Epidermal melanocyte (primary cell): ENCODE measurements at regions not wholly inside any gene's neighbourhood (a gene's known extent, or its start where the extent isn't known, plus 50 kb on each side); places are given as distances from the start of the nearest gene placed in this dataset.
"Not testable (repeated sequence)": the region's sequence is repeated elsewhere in the genome, so short reads cannot be mapped to it uniquely, and the experiment has no call there.

Experiments
- DNase-seq: peaks from one replicate; pipeline ENCODE4 v3.0.0; 2011; ENCODE audit warnings: low spot score; ENCODE audit not compliant: insufficient read length

- no peak for DNase-seq
These were observed 638.3 kb downstream of the NR2F1-AS1 start for GRCh38 chr5:92942762-92943161.

GRCh38 chr5:92941806-92942205, 639.2 kb downstream of the NR2F1-AS1 start:
- no peak for DNase-seq

- DNase-seq: no peak
These were observed 641.6 kb downstream of the NR2F1-AS1 start for GRCh38 chr5:92939428-92939827.

- DNase-seq: not testable (repeated sequence)
These were observed 643.6 kb downstream of the NR2F1-AS1 start for GRCh38 chr5:92937396-92937795.

GRCh38 chr5:92930057-92930456, 651.0 kb downstream of the NR2F1-AS1 start:
- no peak for DNase-seq

GRCh38 chr5:92927291-92927778, 653.7 kb downstream of the NR2F1-AS1 start:
- DNase-seq: no peak

GRCh38 chr5:92923885-92924284, 657.1 kb downstream of the NR2F1-AS1 start:
- DNase-seq: no peak

GRCh38 chr5:92922231-92922967, 658.6 kb downstream of the NR2F1-AS1 start:
- DNase-seq: no peak

- DNase-seq: no peak
These were observed 664.0 kb downstream of the NR2F1-AS1 start for GRCh38 chr5:92917044-92917443.

GRCh38 chr5:92916036-92916435, 665.0 kb downstream of the NR2F1-AS1 start:
- DNase-seq: no peak

GRCh38 chr5:92912283-92912682, 668.7 kb downstream of the NR2F1-AS1 start:
- no peak for DNase-seq

- no peak for DNase-seq
These were observed 669.2 kb downstream of the NR2F1-AS1 start for GRCh38 chr5:92911851-92912250.

GRCh38 chr5:92911293-92911692, 669.7 kb downstream of the NR2F1-AS1 start:
- no peak for DNase-seq

GRCh38 chr5:92909602-92909962, 671.4 kb downstream of the NR2F1-AS1 start:
- no peak for DNase-seq

- DNase-seq: no peak
These were observed 671.9 kb downstream of the NR2F1-AS1 start for GRCh38 chr5:92908952-92909601.

GRCh38 chr5:92907938-92908606, 672.9 kb downstream of the NR2F1-AS1 start:
- DNase-seq: no peak

GRCh38 chr5:92906798-92907376, 674.1 kb downstream of the NR2F1-AS1 start:
- no peak for DNase-seq

GRCh38 chr5:92904021-92904420, 677.0 kb downstream of the NR2F1-AS1 start:
- DNase-seq: no peak

GRCh38 chr5:92899611-92900010, 681.4 kb downstream of the NR2F1-AS1 start:
- no peak for DNase-seq

GRCh38 chr5:92896722-92897121, 684.3 kb downstream of the NR2F1-AS1 start:
- DNase-seq: no peak

GRCh38 chr5:92890841-92891244, 690.2 kb downstream of the NR2F1-AS1 start:
- no peak for DNase-seq

- DNase-seq: no peak
These were observed 691.9 kb downstream of the NR2F1-AS1 start for GRCh38 chr5:92889140-92889539.
